NB4 (cell line): ENCODE measurements at regions not wholly inside any gene's neighbourhood (a gene's known extent, or its start where the extent isn't known, plus 50 kb on each side); places are given as distances from the start of the nearest gene placed in this dataset.
"Not testable (repeated sequence)": the region's sequence is repeated elsewhere in the genome, so short reads cannot be mapped to it uniquely, and the experiment has no call there.

Source experiments
- DNase-seq: peaks from one replicate; pipeline ENCODE4 v3.0.0; 2010; ENCODE audit warnings: low read depth
- H3K4me3 ChIP-seq: one replicate; pipeline ENCODE4 v1.5.1; 2011; ENCODE audit warnings: mild to moderate bottlenecking, low read depth, low read length, moderate library complexity
- TF ChIP-seq, protein P1 (sequence below): IDR thresholded peaks from one replicate; pipeline ENCODE4 v1.5.1; 2012; ENCODE audit warnings: low read depth, low read length

GRCh38 chr3:198149904-198150303, 189.9 kb downstream of the LMLN start:
- peak; percentile 32 for DNase-seq
- H3K4me3 ChIP-seq, result not testable (repeated sequence)

- H3K4me3 ChIP-seq, DNase-seq: not testable (repeated sequence)
Measured at GRCh38 chr3:198151867-198152266, 191.8 kb downstream of the LMLN start.

- not testable (repeated sequence) for DNase-seq, H3K4me3 ChIP-seq
Measured at GRCh38 chr3:198155771-198156170, 195.8 kb downstream of the LMLN start.

DNA sequence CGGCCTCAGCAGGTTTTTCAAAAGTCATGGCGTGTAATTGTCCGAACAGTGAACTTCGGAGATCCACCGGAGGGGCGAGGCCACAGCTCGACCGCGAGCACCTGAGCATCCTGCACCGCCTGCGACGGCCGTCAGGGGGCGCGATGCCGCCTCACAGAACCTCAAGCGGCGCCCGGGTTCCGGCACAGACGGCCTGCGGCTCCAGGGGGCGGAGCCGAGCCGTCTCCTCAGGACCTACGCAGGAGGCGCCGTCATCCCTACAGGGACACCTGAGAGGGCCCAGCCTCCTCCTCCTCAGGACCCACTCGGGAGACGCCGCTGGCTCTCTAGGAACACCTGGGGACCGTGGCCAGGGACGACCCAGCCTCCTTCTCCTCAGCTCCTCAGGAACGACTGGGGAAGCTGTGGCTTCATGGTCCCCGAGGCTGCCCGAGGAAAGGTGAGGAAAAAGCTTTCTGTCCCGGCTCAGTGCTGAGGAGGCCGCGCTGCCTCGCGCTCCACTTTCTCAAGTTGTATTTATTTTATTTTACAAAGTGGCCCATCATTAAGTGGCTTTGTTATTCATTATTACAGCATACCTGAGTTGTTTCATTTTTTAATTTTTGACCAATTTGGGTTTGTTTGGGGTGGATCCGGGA, 197.3 kb downstream of the LMLN start:
- not testable (repeated sequence) for DNase-seq, H3K4me3 ChIP-seq

DNA sequence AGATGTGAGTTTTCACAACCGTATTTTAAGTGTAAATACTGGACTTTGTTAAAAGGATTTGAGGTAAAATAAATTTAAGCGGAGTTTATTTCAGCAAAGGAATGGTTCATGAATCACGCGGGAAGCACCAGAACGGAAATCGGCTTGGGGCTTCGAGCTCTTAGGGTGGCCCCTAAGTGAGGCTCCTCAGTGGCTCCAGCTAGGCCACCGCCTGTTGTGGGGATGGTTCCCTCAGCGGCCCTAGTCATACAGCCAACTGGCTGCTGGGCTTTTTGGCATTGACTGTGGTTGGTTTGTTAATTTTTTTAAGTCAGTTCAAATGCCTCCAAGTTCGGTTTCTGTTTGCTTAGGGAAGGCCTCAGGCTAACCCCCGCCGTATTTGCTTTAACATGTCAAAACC, 198.0 kb downstream of the LMLN start:
- H3K4me3 ChIP-seq, DNase-seq: not testable (repeated sequence)

GRCh38 chr3:198167339-198168039, 207.5 kb downstream of the LMLN start:
- not testable (repeated sequence) for H3K4me3 ChIP-seq
- TF ChIP-seq, protein P1, sequence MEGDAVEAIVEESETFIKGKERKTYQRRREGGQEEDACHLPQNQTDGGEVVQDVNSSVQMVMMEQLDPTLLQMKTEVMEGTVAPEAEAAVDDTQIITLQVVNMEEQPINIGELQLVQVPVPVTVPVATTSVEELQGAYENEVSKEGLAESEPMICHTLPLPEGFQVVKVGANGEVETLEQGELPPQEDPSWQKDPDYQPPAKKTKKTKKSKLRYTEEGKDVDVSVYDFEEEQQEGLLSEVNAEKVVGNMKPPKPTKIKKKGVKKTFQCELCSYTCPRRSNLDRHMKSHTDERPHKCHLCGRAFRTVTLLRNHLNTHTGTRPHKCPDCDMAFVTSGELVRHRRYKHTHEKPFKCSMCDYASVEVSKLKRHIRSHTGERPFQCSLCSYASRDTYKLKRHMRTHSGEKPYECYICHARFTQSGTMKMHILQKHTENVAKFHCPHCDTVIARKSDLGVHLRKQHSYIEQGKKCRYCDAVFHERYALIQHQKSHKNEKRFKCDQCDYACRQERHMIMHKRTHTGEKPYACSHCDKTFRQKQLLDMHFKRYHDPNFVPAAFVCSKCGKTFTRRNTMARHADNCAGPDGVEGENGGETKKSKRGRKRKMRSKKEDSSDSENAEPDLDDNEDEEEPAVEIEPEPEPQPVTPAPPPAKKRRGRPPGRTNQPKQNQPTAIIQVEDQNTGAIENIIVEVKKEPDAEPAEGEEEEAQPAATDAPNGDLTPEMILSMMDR, result peak; percentile 8
- DNase-seq, result peak; percentile 76

- not testable (repeated sequence) for H3K4me3 ChIP-seq, DNase-seq
Measured at GRCh38 chr3:198170781-198171180, 210.8 kb downstream of the LMLN start.

DNA sequence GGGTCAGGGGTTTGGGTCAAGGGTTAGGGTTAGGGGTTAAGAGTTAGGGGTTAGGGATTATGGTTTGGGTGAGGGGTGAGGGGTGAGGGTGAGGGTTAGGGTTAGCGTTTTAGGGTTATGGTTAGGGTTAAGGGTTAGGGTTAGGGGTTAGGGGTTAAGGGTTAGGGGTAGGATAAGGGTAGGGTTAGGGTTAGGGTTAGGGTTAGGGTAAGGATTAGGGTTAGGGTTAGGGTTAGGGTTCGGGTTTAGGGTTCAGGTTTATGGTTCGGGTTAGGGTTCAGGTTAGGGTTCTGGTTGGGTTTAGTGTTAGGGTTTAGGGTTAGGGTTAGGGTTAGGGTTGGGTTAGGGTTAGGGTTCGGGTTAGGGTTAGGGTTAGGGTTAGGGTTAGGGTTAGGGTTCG, 213.1 kb downstream of the LMLN start:
- DNase-seq, H3K4me3 ChIP-seq: not testable (repeated sequence)

DNA sequence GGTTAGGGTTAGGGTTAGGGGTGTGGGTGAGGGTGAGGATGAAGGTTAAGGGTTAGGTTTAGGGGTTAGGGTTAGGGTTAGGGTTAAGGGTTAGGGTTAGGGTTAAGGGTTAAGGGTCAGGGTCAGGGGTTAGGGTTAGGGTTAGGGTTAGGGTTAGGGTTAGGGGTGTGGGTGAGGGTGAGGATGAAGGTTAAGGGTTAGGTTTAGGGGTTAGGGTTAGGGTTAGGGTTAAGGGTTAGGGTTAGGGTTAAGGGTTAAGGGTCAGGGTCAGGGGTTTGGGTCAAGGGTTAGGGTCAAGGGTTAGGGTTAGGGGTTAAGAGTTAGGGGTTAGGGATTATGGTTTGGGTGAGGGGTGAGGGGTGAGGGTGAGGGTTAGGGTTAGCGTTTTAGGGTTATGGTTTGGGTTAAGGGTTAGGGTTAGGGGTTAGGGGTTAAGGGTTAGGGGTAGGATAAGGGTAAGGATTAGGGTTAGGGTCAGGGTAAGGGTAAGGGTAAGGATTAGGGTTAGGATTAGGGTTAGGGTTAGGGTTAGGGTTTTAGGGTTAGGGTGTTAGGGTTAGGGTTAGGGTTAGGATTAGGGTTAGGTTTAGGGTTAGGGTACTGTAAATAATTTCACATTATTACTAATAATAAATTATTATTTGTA, 214.0 kb downstream of the LMLN start:
- DNase-seq, H3K4me3 ChIP-seq: not testable (repeated sequence)
